ENCODE measurements at regions not wholly inside any gene's neighbourhood (a gene's known extent, or its start where the extent isn't known, plus 50 kb on each side); places are given as distances from the start of the nearest gene placed in this dataset.
A peak's percentile ranks its signal among the peaks of the same experiment; 100 is the strongest.

- in situ Hi-C loops (cut with HindIII; ENCODE audit: low pct_unique_long_range_greater_than_20kb, low sequenced_read_pairs): no loop called here
These were observed 366.5 kb upstream of the POU3F2 start for GRCh38 chr6:98467902-98468301.

DNA sequence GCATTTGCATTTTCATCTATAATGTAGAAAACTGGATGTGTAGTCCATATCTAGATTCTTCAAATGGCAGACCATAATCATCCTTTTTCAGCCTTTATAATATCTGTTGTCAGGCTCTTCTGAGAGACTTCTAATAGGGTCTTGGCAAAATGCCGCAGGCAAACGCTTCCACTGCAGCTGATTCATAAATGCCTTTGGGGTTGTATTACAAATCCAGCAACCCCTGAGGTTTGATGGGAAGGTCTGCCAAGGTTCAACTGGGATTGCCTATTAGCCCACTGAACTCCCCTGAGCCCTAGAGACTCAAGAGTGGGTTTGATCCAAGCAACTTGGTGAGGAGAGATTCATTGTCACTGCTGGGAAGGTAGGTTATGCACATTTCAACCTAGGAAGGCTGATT lies 365.2 kb upstream of the POU3F2 start:
- no peak for DNase-seq (ENCODE audit: low read depth, low spot score)
- in situ Hi-C loops (cut with HindIII; ENCODE audit: low pct_unique_long_range_greater_than_20kb, low sequenced_read_pairs): no loop called here

More at GRCh38 chr6:98467902-98468301, 366.5 kb upstream of the POU3F2 start:
- DNase-seq (ENCODE audit: low read depth, low spot score): no peak

- in situ Hi-C loops (cut with HindIII; ENCODE audit: low pct_unique_long_range_greater_than_20kb, low sequenced_read_pairs): no loop called here
- DNase-seq (ENCODE audit: low read depth, low spot score): no peak
These were observed 363.6 kb upstream of the POU3F2 start for GRCh38 chr6:98470821-98471220.

- in situ Hi-C loops (cut with HindIII; ENCODE audit: low pct_unique_long_range_greater_than_20kb, low sequenced_read_pairs): no loop called here
These were observed 362.9 kb upstream of the POU3F2 start for GRCh38 chr6:98471444-98471843.

DNA sequence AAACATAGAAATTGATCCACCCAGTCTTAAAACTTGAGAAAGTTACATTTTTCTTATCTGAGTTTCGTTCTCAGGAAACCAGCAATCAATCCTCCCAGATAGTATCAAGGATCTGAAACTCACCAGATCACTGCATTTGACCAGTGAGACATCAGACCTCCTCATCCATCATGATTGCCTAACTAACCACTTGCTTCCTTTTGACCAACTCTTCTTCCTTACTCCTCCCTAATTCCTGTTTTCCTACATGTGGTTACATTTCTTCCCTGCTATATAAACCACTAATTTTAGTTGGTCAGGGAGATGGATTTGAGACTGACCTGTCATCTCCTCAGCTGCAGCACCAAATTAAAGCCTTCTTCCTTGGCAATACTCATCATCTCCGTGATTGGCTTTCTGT lies 357.1 kb upstream of the POU3F2 start:
- in situ Hi-C loops (cut with HindIII; ENCODE audit: low pct_unique_long_range_greater_than_20kb, low sequenced_read_pairs): no loop called here
- no peak for DNase-seq (ENCODE audit: low read depth, low spot score)

More at GRCh38 chr6:98471444-98471843, 362.9 kb upstream of the POU3F2 start:
- no peak for DNase-seq (ENCODE audit: low read depth, low spot score)

GRCh38 chr6:98484696-98485095 lies 349.7 kb upstream of the POU3F2 start:
- in situ Hi-C loops (cut with HindIII; ENCODE audit: low pct_unique_long_range_greater_than_20kb, low sequenced_read_pairs): no loop called here

DNA sequence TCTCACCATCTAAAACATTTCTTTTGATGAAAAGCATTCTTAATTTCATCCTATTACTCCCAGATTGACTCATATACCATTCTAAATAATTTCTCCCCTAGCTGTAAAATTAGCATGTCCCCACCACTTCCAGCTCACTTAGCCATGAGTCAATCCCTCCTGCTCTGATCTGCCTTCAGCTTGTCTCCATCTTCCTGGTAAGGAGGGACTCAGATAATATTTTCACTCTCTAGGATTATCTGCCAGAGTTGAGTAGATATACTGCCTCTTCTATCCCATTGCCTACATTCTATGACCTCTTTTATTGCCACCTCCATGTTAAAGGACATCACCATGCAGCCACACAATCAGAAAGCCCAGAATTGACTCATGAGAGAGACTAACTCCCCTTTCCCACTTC lies 348.8 kb upstream of the POU3F2 start:
- in situ Hi-C loops (cut with HindIII; ENCODE audit: low pct_unique_long_range_greater_than_20kb, low sequenced_read_pairs): no loop called here

More at GRCh38 chr6:98484696-98485095, 349.7 kb upstream of the POU3F2 start:
- no peak for DNase-seq (ENCODE audit: low read depth, low spot score)

DNA sequence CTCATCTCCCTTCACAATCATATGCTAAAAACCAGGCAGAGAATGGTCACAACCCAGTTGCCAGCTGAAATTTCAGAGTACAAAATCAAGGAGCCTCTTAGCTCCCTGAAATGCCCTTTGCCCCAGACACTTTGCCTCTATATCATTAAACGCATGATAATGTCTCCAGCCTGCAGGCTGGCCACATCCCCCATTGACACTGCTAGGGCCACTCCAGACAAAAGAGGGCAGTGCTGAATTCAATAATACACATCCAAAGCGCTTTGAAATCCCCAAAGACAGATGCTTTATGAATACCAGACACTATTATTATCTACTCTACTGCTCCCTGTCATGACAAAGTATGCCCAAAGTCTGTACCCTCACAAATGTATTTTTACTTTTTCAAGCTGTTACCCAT lies 348.3 kb upstream of the POU3F2 start:
- DNase-seq (ENCODE audit: low read depth, low spot score): peak; percentile 34
- in situ Hi-C loops (cut with HindIII; ENCODE audit: low pct_unique_long_range_greater_than_20kb, low sequenced_read_pairs): no loop called here

More for the DNA sequence above, 348.8 kb upstream of the POU3F2 start:
- DNase-seq (ENCODE audit: low read depth, low spot score): no peak

GRCh38 chr6:98487612-98488011 lies 346.8 kb upstream of the POU3F2 start:
- no peak for DNase-seq (ENCODE audit: low read depth, low spot score)
- in situ Hi-C loops (cut with HindIII; ENCODE audit: low pct_unique_long_range_greater_than_20kb, low sequenced_read_pairs): no loop called here

DNA sequence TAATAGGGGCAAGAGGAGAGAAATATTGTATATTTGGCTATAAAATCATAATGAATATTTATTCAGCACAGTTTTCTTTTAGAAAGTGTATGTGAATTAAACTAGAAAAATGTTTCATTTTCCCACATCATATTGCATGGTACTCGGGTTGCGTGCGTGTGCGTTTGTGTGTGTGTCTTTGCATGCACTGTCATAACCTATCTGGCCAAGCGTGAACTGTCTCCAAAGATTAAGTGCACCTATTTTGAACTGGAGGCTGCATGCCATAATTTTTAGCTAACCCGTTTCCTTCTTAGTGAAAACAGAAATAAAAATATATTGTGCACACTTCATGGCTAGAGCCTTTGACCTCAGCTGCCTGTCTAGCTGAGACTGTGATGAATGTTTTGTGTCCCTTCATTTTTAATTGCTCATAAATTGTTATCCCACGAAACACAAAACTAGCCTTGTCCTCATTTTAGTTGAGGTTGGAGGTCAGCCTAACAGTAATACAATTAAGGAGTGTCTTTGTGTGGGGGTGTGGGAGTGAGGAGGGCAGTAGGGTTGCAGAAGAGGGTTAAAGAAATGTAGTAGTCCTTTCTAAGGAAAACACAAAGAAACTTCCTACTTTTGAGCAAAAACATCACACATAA lies 336.1 kb upstream of the POU3F2 start:
- in situ Hi-C loops (cut with HindIII; ENCODE audit: low pct_unique_long_range_greater_than_20kb, low sequenced_read_pairs): no loop called here
- peak; percentile 0 for DNase-seq (ENCODE audit: low read depth, low spot score)

GRCh38 chr6:98498866-98499265 lies 335.5 kb upstream of the POU3F2 start:
- DNase-seq (ENCODE audit: low read depth, low spot score): no peak
- in situ Hi-C loops (cut with HindIII; ENCODE audit: low pct_unique_long_range_greater_than_20kb, low sequenced_read_pairs): no loop called here

DNA sequence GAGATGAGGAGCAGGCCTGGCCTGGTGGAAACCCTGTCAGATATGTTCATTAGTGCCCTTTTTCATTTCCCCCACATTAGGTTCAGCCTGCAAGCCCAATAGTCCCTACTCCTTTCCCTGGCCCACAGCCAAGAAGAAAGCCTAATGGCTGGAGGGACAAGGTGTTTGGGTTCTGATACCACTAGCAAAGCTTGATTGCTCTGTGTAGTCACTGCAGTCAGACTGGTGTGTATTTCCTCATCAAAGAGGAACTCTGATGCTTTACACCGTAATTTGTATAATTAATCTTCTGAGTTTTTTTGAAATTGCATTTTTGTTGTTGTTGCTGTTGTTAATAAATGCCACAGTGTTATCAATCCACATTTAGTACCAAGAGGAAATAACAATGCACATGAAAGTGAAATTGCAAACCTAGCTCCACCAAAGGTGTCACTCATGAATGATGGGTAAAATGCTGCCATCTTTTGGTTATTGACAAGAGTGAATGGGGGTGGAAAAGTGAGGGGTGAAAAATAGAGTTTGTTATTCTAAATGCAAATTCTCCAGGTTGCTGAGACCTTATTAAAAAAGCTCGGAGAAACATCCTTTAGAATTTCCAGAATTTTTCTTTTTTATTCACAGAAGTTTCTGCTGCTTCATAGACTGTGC lies 320.2 kb upstream of the POU3F2 start:
- in situ Hi-C loops (cut with HindIII; ENCODE audit: low pct_unique_long_range_greater_than_20kb, low sequenced_read_pairs): no loop called here
- DNase-seq (ENCODE audit: low read depth, low spot score): peak; percentile 3

DNA sequence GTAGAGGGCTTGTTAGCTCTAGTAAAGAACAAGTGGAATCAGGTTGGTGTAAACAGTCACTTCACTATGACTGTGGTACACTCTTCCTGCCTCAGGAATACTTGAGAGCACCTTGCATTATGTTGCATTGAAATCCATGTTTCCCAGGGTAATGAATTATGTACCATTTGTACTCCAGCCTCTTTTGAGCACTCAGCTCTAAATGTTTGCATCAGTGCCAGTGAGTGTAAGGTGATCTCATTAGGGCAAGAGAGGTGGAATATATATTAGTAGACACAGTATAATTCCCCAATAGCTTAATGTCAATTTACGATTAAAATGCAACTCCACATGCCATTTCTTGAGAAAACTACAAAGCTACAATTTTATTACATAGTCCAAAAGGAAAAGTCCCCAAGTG lies 319.6 kb upstream of the POU3F2 start:
- DNase-seq (ENCODE audit: low read depth, low spot score): no peak
- in situ Hi-C loops (cut with HindIII; ENCODE audit: low pct_unique_long_range_greater_than_20kb, low sequenced_read_pairs): no loop called here

DNA sequence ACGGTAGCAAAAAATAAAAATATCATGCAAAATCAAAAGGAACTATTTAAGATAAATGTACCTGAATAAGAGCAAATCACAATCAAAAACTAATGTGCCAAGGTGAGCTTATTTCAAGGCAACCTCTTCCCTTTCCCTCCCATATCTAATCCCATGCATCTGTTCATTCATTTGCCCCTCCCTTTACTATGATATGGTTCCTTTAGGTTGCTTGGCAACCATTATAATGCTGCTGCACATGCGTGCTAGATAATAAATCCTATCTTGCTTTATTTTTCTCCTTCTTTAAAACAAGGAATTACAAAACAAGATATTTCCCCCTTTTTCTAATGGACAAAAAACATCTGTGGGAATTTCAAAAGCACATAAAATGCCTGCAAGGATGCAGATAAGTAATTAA lies 318.2 kb upstream of the POU3F2 start:
- no peak for DNase-seq (ENCODE audit: low read depth, low spot score)
- in situ Hi-C loops (cut with HindIII; ENCODE audit: low pct_unique_long_range_greater_than_20kb, low sequenced_read_pairs): no loop called here

GRCh38 chr6:98516866-98517265 lies 317.5 kb upstream of the POU3F2 start:
- in situ Hi-C loops (cut with HindIII; ENCODE audit: low pct_unique_long_range_greater_than_20kb, low sequenced_read_pairs): no loop called here
- no peak for DNase-seq (ENCODE audit: low read depth, low spot score)

DNA sequence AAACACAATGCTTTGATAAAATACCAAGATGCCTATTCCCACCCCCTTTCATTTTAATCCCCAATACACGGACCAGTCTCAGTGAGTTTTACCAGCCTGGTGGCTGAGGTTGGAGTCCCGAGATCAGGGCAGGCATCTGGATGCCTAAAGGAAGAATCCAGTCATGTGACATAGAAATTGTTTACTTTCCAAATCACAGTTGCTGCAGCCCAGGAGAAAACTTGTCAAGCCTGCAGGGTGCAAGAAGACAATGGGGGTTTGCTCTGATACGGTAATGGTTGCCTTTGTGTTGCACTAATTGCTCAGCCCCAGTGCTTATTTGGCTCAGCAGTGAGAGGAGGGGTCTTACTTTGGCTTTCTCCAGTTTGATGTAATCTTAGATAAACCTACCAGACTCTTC lies 308.5 kb upstream of the POU3F2 start:
- no peak for DNase-seq (ENCODE audit: low read depth, low spot score)
- in situ Hi-C loops (cut with HindIII; ENCODE audit: low pct_unique_long_range_greater_than_20kb, low sequenced_read_pairs): no loop called here

- DNase-seq (ENCODE audit: low read depth, low spot score): no peak
- in situ Hi-C loops (cut with HindIII; ENCODE audit: low pct_unique_long_range_greater_than_20kb, low sequenced_read_pairs): no loop called here
These were observed 307.9 kb upstream of the POU3F2 start for GRCh38 chr6:98526465-98526864.

DNA sequence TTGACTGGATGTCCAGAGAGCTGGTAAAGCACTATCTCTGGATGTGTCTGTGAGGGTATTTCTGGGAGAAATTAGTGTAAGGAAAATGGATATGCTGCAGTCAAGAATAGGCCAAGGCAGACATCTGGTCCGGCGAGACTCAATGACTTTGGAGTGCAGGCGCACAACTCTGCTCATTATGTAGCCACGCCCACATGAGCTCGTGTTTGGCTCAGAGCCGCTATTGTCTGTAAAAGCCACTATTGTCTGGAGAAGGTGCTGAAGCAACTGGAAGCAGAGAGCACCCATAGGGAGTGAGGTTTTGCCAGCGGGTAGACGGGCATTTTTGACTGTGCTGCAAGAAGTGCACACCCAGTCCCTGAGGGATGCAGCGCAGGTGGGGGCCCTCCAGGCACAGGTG lies 305.0 kb upstream of the POU3F2 start:
- in situ Hi-C loops (cut with HindIII; ENCODE audit: low pct_unique_long_range_greater_than_20kb, low sequenced_read_pairs): no loop called here
- DNase-seq (ENCODE audit: low read depth, low spot score): no peak

- in situ Hi-C loops (cut with HindIII; ENCODE audit: low pct_unique_long_range_greater_than_20kb, low sequenced_read_pairs): no loop called here
These were observed 303.6 kb upstream of the POU3F2 start for GRCh38 chr6:98530732-98531131.

More at GRCh38 chr6:98530732-98531131, 303.6 kb upstream of the POU3F2 start:
- peak; percentile 1 for DNase-seq (ENCODE audit: low read depth, low spot score)

Measured in SK-MEL-5 (cell line).